NCI-H82 treated with DMSO at 0.1 percent for 48 hours (cell line): ENCODE measurements at regions not wholly inside any gene's neighbourhood (a gene's known extent, or its start where the extent isn't known, plus 50 kb on each side); places are given as distances from the start of the nearest gene placed in this dataset.
"Not testable (repeated sequence)": the region's sequence is repeated elsewhere in the genome, so short reads cannot be mapped to it uniquely, and the experiment has no call there.

ENCODE experiments used
- DNase-seq: peaks from one replicate; lab custom pipeline; 2025; ENCODE audit not compliant: unreplicated experiment; lab: John Stamatoyannopoulos, UW

DNA sequence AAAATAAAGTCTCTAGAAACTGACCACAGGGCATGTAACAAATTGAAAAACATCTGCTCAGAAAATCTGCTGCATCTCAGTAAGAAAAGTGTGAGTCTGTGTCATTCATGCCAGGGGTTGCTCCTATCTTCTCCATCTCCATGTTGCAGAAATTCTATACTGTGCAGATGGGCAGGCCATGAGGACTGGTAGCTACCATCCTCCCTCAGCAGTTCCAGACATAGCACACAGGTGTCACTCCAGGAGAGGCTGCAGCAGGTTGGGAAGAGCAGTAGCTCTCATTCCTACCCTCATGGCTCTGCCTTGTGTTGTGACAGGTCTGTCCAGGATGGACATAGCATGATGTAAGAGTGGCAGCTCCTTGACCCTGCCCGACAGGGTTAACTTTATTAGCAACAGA, 173.4 kb downstream of the NDUFS4 start:
- no peak for DNase-seq

DNA sequence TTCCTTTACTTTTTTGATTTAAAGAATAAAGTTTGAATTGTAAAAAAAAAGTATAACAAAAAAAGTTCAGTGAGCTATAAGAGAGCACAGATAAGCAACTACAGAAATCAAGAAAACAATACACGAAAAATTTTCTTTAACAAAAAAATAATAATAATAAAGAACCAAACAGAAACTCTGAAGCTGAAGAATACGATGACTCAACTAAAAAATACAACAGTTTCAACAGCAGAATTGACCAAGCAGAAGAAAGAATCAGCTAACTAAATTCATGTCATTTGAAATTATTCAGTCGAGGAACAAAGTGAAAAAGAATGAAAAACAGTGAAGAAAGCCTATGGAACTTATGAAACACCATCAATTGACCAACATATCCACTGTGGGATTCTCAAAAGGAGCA, 177.7 kb downstream of the NDUFS4 start:
- DNase-seq: no peak

DNA sequence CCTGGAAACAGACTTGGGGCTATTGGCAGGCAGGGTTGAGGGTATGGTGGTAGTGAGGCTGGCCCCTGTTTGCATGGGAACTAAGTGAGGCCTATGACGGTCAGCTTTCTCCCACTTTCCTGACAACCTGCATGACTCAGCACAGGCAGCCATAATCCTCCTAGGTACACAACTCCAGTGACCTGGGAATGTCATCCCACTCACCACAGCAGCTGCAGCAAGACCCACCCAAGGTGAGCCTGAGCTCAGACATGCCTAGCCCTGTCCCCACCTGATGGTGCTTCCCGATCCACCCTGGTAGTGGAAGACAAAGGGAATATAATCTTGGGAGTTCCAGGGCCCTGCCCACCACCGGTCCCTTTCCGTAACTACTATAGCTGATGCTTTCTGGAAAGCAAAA, 178.7 kb downstream of the NDUFS4 start:
- DNase-seq: no peak

DNA sequence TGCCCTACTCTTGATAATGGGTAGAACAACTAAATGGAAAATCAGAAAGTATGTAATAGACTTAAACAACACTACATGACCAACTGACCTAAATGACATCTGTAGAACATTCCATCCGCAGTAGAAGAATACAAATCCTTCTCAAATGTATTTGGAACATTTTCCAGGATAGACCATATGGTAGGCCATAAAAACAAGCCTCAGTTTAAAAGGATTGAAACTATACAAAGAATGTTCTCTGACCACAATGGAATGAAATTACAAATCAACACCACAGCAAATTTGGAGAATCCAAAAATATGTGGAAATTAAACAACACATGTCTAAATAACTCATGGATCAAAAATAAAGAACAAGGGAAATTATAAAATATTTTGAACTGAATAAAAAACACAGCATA, 189.2 kb downstream of the NDUFS4 start:
- DNase-seq: no peak

DNA sequence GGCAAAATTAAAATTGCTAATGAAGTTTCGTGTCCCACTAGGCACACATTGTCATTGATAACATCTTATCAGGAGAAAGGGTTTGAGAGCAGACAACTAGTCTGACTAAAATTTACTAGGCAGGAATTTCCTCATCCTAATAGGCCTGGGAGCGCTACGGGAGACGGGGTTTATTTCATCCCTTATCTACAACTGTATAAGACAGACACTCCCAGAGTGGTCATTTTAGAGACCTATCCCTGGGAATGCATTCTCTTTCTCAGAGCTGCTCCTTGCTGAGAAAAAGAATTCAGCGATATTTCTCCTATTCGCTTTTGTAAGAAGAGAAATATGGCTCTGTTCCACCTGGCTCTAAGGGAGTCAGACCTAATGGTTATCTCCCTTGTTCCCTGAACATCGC, 191.8 kb downstream of the NDUFS4 start:
- not testable (repeated sequence) for DNase-seq

DNA sequence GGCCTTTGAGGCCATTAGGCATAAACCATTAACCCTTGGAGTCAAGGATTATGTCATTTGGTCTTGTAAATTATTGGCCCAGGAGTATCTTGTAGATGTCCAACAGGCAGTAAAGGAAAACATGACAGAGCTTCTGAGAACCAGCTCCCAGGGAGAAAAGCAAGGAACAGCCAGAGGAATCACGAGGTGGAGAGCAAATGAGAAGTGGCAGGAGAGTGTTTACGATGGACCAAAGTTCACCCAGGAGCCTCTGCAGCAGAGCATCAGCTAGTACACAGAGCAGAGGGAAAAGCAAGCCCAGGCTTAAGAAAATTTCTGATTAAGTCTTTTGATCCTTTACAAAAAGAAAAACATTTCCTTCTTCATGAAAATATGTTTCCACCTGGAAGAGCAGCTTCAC, 206.2 kb downstream of the NDUFS4 start:
- DNase-seq: no peak

DNA sequence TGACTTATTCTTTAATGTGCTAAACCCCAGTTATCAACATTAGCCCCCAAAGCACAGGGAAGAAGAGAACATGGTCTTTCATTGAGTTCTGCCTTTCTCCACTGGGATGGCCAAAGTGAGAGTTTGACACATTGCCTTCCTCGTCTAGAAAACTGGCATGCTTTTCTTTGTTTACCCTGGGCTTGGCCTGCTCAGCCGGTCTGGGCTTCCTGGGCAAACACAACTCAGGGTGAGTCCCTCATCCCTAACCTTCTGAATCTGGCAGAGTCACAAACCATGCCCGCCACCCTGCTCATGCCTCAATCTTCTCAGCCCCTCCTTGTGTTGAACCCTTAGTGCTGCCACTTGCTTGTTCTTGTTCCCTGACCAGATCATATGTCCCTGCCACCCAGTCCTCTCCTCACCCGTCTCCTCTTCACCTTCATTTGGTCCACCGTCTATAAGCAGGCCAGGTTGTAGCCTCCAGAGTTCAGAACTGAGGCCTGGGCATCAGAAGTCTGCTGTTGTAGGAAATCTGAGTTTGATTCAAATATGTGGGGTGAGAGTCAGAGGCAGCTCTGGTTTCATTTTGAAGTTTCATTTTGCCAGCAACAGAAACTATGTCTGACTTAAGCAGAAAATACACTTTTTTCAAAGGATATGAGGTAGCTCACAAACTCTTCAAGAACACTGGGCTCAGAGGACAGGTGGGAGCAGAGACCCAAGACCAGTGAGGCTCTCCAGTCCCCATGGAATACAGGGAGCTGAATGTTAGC, 217.6 kb downstream of the NDUFS4 start:
- no peak for DNase-seq

DNA sequence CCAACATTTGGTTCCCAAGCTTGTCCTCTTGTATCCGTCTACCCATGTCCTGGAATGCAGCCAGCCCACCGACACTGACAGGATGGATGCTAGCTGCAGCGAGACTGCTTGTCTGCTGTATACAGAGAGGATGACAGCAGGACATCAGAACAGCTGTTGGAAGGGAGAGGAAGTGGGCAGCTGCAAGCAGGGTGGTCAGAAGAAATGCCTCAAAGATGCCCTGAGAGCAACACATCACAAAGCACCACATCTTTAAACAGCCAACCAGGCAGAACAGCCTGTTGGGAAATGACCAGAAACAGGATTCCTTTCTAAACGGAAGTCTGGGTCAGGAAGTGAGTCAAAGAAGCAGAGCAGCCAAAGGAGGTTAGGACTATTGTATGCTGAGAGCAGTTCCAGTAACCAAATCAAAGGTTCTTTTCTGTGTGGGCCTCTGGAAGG, 219.1 kb downstream of the NDUFS4 start:
- no peak for DNase-seq

DNA sequence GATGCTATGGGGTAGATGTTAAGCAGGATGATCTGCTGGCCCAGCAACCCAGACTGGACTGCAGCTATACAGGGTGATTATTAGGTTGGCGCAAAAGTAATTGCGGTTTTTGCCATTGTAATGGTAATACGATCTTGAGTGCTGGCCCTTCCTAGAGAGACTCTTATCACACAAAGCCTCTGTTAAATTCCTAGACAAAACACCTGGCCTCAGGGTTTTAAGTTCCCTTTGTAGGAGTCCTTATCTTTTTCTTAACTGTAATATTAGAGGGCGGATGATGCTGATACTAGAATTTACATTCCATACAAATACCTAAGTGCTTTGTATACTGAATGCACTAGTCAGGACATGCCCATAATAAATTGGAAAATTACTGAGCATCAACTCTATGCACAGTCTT, 222.2 kb downstream of the NDUFS4 start:
- no peak for DNase-seq

DNA sequence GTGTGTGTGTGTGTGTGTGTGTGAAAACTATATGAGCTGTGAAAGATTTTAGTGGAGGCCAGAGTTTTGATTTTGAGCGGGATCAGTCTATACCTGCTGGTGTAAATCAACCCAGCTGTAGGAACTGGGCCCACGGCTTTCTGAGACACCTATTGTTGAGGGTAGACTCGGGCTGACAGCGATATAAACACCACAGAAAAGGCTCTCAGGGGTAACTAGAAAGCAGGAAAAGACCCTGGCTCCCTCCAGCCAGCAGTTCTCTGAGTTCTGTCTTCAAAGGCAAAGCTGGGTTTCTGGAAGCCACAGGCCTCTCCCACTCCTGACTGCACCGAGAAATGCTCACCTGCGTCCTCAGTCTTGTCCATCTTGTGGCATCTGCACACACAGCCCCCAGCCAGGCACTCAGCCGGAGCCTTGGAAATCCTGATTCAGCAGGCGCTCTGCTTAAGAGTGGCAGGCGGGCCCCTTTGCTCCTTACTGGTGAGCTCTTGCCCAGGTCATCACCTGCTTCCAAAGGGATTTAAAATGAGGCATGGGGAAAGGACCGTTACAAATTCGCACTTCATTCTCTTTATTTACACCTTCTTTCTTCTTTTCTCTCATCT, 223.3 kb downstream of the NDUFS4 start:
- no peak for DNase-seq

DNA sequence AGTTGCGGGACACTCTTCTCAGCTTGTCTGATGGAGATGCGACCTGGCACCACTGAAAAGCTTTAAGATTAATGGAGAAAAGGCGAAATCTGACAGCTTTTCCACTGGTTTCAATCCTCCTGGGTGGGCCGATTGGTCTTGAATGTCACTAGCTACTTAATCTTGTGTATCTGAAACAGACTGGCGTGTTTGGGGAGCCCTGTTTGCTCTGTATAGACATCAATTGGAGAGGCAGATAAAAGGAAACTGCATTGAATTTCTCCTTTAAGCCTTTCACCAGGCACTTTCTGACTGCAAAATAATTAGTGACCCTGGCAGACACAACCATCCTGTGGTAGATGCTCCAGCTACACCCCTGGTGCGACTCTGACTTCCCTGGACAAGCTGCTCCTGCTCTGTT, 224.2 kb downstream of the NDUFS4 start:
- DNase-seq: no peak

DNA sequence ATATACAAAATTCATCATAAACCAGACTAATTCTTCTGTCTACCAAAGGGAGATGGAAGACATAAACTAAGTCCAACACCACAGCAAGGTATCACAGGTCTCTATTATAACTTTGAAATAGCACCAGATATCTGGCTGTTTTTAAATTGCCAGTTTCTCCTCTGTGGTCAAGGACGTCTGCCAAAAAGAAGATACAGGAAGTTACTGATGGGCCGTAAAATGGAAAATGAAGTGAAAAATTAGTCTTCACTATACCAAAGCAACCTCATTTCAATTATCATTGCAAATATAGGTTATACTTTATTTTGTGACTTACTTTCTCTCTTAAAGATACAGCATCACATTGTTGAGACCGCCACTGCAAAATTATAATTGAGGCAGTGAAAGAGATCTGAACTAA, 225.5 kb downstream of the NDUFS4 start:
- DNase-seq: no peak

DNA sequence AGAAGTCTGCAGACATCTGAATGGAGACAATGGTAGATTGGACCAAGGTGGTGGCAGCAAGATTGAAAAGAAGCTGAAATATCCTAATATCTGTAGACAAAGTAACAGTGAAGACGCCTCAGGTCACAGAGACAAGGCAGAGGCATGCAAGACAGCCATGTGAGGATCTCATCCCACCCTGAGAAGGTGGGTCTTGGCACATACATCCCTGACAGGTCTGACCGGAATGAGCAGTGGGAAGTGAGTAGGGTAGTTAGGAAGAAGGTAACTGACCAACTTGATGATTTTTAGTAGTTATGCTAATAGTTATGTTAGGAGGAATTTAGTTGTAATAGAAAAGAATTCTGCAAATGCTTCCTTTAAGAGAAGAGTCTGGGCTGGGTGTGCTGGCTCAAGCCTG, 229.6 kb downstream of the NDUFS4 start:
- DNase-seq: no peak

DNA sequence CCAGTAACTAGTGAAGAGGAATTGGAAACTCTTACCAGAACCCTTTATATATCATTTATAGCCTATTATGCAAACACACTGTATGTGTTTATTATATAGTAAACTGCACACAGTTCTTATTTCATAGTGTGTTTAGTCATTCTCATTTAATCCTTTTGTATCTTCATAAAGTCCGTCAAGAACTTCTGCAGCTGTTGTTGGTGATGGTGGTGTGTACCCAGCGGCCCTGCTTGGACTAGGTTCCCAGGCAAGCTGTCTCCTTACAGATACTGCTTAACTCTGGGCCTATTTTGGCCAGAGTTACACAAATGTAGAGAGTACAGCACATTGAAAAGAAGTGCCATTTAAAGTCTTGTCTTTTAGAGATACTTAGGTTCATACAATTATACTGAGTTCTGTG, 231.9 kb downstream of the NDUFS4 start:
- DNase-seq: no peak

DNA sequence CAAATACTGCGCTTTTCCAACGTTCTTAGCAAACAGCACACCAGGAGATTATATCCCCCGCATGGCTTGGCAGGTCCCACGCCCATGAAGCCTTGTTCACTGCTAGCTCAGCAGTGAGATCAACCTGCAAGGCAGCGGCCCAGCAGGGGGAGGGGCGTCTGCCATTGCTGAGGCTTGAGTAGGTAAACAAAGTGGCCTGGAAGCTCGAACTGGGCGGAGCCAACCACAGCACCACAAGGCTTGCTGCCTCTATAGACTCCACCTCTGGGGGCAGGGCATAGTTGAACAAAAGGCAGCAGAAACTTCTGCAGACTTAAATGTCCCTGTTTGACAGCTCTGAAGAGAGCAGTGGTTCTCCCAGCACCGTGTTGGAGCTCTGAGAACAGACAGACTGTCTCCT, 239.2 kb downstream of the NDUFS4 start:
- DNase-seq: not testable (repeated sequence)

DNA sequence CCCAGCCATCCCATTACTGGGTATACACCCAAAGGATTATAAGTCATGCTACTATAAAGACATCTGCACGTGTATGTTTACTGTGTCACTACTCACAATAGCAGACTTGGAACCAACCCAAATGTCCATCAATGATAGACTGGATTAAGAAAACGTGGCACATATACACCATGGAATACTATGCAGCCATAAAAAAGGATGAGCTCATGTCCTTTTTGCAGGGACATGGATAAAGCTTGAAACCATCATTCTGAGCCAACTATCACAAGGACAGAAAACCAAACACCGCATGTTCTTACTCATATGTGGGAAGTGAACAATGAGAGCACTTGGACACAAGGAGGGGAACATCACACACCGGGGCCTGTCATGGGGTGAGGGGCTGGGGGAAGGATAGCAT, 248.0 kb downstream of the NDUFS4 start:
- DNase-seq: not testable (repeated sequence)

DNA sequence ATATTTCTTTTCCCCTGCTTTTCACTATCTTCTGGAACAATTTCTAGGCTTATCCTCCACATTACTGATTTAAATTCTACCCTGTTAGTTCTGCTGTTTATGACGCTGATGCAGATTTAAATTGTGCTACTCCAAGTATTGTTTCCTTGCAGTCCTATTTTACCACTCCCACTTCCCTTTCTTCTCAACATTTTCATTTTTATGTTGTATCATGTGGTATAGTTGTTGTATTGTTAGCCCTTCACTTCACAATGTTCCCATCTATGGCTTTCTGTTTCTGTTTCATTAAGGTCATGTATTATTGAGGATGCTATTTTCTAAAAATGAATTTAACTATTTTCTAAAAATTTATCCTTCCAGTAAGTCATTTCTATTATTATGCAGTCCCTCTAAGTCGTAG, 254.4 kb downstream of the NDUFS4 start:
- no peak for DNase-seq

DNA sequence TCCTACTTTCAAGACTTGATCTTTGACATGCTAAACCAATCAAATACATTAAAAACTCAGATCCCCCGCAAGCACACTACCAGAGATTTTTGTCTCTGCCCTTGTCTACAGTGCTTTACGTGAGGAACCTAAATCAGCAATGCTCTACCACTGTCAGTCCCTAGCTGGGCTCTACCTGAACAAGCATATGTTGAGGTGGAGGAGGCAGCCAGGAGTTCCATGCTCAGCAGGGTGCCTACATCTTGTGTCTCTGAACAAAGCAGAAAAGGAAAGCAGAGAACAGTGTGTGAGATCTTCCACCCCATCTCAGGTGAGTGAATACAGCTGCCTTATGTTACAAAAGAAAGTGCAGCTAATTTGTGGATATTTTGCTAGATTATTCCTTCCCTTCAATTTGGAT, 255.0 kb downstream of the NDUFS4 start:
- no peak for DNase-seq

DNA sequence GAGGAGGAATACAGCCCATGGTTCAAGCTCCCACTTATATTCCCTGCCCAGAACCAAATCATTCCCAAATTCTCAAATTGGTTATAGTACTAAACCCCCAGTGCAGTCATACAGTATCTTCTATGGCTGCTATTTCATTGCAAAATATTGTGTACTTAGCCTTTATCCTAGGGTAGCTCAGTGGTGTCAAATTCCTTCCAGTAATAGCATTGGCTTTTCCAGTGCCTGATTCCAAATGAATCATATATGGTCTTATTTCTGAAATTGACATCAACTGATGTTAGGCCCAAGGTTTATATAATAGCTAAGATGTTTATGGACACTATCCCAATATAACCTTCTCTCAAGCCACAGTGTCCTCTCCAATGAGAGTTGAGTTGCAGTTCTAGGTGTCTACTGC, 256.7 kb downstream of the NDUFS4 start:
- DNase-seq: no peak

DNA sequence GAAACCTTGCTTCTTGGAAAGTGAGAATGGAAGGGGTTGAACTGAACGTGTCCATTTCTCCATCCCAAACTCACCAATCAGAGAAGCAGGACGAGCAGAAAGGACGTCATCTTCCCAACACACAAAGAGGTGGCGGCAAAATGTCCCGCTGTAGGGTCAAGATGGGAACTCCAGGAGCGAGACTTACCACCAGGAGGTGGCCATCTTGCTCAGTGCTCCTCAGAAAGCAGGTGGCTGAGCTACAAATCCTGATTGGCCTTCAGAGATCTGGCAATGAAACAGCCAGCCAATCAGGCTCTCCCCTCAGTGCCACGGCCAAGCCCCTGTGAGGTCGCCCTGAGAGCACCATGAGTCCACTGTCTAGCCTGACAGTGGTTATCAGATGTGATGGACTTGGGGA, 259.0 kb downstream of the NDUFS4 start:
- no peak for DNase-seq

DNA sequence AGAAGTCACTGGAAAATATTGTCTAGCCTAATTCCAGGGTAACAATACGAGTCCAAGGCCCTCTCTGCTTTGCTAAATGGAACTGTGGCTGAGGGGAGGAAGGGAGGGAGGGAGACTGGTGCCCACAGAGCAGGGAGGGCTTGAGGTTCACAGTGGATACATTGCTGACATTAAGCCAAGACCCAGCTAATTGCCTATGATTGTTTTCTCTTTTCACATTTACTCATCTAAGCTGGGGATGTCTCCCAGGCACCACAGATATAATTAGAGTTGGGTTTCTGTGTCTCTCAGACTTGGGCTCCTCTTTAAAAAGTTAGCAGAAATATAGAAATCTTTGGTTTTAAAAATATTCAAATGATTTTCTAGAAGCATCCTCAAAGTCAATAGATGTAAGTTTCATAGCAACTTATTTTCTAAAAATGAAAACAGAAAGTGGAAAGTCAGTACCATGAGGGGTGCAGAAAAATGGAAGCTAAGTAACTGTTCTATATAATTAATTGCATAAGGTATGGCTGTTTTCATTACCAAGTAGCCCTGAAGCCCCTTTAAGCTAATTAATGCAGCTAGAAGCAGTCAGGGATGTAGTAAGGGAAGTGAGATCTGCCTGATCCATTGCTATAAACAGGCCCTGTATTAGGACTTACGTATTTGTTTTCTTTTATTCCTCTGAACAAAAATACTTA, 259.8 kb downstream of the NDUFS4 start:
- peak; percentile 1 for DNase-seq

DNA sequence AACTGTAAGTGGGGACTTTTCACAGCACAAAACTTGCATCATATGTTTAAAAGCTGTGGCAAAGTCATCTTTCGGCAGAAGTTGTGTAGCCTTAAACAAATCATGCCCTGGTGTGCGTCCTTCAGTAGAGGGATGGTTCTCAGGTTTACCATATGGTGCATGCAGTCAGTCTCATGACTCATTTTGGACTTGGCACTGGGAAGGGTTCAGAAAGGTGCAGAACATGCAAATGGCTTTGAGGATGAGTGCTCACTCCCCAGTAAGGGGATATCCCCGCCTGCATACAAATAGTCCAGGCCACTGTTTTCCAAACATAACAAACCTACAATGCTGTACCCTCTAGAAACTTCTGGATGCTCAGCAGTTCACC, 260.3 kb downstream of the NDUFS4 start:
- no peak for DNase-seq
